DND-41 (cell line): ENCODE measurements at regions not wholly inside any gene's neighbourhood (a gene's known extent, or its start where the extent isn't known, plus 50 kb on each side); places are given as distances from the start of the nearest gene placed in this dataset.

Experiments
- ATAC-seq: fragments of 200-7000 bp; cut with Tn5 transposase; 3 replicates; pipeline ENCODE4 v1.9.1; 2021; ENCODE audit warnings: low read depth; ENCODE audit not compliant: insufficient read depth
- DNase-seq: peaks from one replicate; pipeline ENCODE4 v3.0.0-alpha.2; 2020
- H2AFZ ChIP-seq: 2 replicates; pipeline ENCODE4 v1.6.0; 2012; ENCODE audit warnings: low read depth, low read length
- H3K27ac ChIP-seq: 2 replicates; pipeline ENCODE4 v1.5.1; 2012; ENCODE audit warnings: low read length, inconsistent platforms
- H3K27me3 ChIP-seq: fragments of 200-600 bp; sonication (generic); 2 replicates; pipeline ENCODE4 v1.6.0; 2012; ENCODE audit warnings: low read length, mild to moderate bottlenecking, inconsistent platforms; ENCODE audit not compliant: insufficient read depth, poor library complexity
- H3K36me3 ChIP-seq: 2 replicates; pipeline ENCODE4 v1.5.1; 2012; ENCODE audit warnings: low read length, inconsistent platforms; ENCODE audit not compliant: insufficient read depth
- H3K4me1 ChIP-seq: 2 replicates; pipeline ENCODE4 v1.5.1; 2012; ENCODE audit warnings: mild to moderate bottlenecking, low read length; ENCODE audit not compliant: insufficient read depth
- H3K4me2 ChIP-seq: 2 replicates; pipeline ENCODE4 v1.6.0; 2012; ENCODE audit warnings: mild to moderate bottlenecking, moderate library complexity, low read length, inconsistent platforms; ENCODE audit not compliant: insufficient read depth
- H3K4me3 ChIP-seq, 2 experiments: fragments of 200-600 bp in 1 of 2; shearing (Covaris generic) in 1 of 2; 2 replicates each; pipeline ENCODE4 v1.5.1; 2012 to 2016; ENCODE audit warnings: inconsistent platforms in 2 of 2, low read length in 2 of 2, mild to moderate bottlenecking in 2 of 2, low read depth in 1 of 2, moderate library complexity in 1 of 2
- H3K79me2 ChIP-seq: 2 replicates; pipeline ENCODE4 v1.6.0; 2012; ENCODE audit warnings: low read length, inconsistent platforms; ENCODE audit not compliant: insufficient read depth
- H3K9ac ChIP-seq: 2 replicates; pipeline ENCODE4 v1.6.0; 2012; ENCODE audit warnings: low read depth, mild to moderate bottlenecking, inconsistent platforms, low read length, moderate library complexity
- H3K9me3 ChIP-seq: 2 replicates; pipeline ENCODE4 v1.5.1; 2012; ENCODE audit warnings: low read length, moderate library complexity, mild to moderate bottlenecking, inconsistent platforms; ENCODE audit not compliant: insufficient read depth, severe bottlenecking
- H4K20me1 ChIP-seq: 2 replicates; pipeline ENCODE4 v1.6.0; 2012; ENCODE audit warnings: low read length; ENCODE audit not compliant: insufficient read depth
- EZH2 ChIP-seq: IDR thresholded peaks from 3 replicates; pipeline ENCODE4 v1.6.1; 2012; ENCODE audit warnings: borderline replicate concordance, low read depth, mild to moderate bottlenecking, moderate library complexity, low read length, inconsistent platforms; ENCODE audit not compliant: severe bottlenecking
- TF ChIP-seq, protein P1 (sequence below): IDR thresholded peaks from 2 replicates; pipeline ENCODE4 v1.5.1; 2012; ENCODE audit warnings: borderline replicate concordance, low read length, moderate library complexity, mild to moderate bottlenecking; ENCODE audit not compliant: poor library complexity, severe bottlenecking; ENCODE audit errors: extremely low read depth

DNA sequence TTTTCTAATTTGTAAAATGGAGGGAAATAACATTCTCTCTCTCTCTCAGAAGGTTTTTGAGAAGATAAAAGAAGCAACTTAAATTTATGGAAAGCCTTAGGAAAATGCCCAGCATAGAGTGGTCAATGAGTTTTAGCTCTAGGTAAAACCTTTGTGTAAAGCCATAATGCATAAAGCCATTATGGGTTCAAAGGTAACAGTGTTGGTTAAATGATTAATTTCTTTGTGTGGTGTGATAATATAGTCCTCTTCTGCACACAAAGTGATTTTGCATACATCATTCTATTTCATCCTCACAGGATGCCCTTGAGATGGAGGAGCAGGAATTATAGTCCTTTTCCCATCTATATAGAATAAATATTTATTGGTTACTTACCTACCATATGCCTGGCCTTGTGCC lies 602.9 kb downstream of the CSNK1G3 start:
- Histone ChIP-seq H3K79me2 (no peaks in the 10 kb centered on the region), H3K36me3 (no peaks in the 10 kb centered on the region), H3K9me3 (no peaks in the 10 kb centered on the region), H3K27ac (no peak overlapping the region), H2AFZ (no peak overlapping the region), H3K4me1 (no peaks in the 10 kb centered on the region), H3K4me3 (no peak overlapping the region), H3K27me3 (no peaks in the 10 kb centered on the region), H3K4me2 (no peak overlapping the region), H4K20me1 (no peaks in the 10 kb centered on the region), H3K9ac (no peak overlapping the region)
- DNase-seq (no peak), ATAC-seq (no peak)
- no peak for TF ChIP-seq EZH2
- TF ChIP-seq, protein P1, sequence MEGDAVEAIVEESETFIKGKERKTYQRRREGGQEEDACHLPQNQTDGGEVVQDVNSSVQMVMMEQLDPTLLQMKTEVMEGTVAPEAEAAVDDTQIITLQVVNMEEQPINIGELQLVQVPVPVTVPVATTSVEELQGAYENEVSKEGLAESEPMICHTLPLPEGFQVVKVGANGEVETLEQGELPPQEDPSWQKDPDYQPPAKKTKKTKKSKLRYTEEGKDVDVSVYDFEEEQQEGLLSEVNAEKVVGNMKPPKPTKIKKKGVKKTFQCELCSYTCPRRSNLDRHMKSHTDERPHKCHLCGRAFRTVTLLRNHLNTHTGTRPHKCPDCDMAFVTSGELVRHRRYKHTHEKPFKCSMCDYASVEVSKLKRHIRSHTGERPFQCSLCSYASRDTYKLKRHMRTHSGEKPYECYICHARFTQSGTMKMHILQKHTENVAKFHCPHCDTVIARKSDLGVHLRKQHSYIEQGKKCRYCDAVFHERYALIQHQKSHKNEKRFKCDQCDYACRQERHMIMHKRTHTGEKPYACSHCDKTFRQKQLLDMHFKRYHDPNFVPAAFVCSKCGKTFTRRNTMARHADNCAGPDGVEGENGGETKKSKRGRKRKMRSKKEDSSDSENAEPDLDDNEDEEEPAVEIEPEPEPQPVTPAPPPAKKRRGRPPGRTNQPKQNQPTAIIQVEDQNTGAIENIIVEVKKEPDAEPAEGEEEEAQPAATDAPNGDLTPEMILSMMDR: no peak

DNA sequence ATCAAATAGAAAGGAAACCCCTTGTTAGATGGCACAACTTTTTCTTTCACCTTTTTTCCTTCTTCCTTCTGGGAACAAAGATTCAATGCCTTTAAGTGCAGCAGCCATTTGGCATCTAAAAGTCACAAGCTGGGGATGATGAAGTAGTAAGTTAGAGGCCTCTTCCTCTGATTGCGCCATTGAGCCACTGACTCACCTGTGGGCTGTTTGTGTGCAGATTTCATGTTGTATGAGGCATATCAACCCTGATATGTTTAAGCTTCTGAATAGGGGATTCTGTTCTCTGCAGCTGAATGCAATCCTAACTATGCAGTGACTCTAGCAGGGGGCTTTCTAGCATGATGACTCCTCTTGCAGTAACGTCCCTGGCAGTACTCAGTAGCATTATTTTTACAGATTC lies 599.9 kb downstream of the CSNK1G3 start:
- no peak overlapping the region for H3K9ac ChIP-seq
- no peak overlapping the region for H3K27ac ChIP-seq
- no peak overlapping the region for H3K4me2 ChIP-seq
- H3K4me1 ChIP-seq: no peaks in the 10 kb centered on the region
- ATAC-seq: no peak
- H3K79me2 ChIP-seq: no peaks in the 10 kb centered on the region
- H3K4me3 ChIP-seq: no peak overlapping the region
- H3K9me3 ChIP-seq: no peaks in the 10 kb centered on the region
- TF ChIP-seq, protein P1: no peak
- TF ChIP-seq EZH2: no peak
- no peak overlapping the region for H2AFZ ChIP-seq
- no peaks in the 10 kb centered on the region for H3K36me3 ChIP-seq
- DNase-seq: no peak
- H3K27me3 ChIP-seq: no peaks in the 10 kb centered on the region
- no peaks in the 10 kb centered on the region for H4K20me1 ChIP-seq

DNA sequence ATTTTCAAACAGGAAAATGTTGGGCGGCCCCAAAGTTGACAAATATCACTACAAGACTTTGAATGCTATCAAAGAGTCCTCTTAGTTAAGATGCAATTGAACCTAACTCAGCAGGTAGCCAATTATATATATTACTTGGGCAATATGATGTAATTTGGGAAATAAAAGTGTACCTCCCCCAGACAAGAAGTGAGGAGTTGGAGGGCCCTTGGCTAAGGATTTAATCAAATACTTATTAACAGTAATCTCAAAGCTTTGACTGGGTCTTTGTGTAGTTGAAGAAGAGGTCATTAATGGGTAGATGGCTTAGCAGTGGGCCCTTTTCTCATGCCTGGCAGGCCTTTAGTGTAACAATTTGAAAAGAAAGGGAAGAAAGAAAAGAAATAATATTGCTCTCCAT lies 599.0 kb downstream of the CSNK1G3 start:
- Histone ChIP-seq H3K4me2 (no peak overlapping the region), H3K4me1 (no peaks in the 10 kb centered on the region), H3K36me3 (no peaks in the 10 kb centered on the region), H3K9me3 (no peaks in the 10 kb centered on the region), H3K9ac (no peak overlapping the region), H3K27me3 (no peaks in the 10 kb centered on the region), H3K4me3 (no peak overlapping the region), H4K20me1 (no peaks in the 10 kb centered on the region), H3K79me2 (no peaks in the 10 kb centered on the region), H2AFZ (no peak overlapping the region), H3K27ac (no peak overlapping the region)
- DNase-seq: no peak
- TF ChIP-seq EZH2: no peak
- TF ChIP-seq, protein P1: no peak
- no peak for ATAC-seq

DNA sequence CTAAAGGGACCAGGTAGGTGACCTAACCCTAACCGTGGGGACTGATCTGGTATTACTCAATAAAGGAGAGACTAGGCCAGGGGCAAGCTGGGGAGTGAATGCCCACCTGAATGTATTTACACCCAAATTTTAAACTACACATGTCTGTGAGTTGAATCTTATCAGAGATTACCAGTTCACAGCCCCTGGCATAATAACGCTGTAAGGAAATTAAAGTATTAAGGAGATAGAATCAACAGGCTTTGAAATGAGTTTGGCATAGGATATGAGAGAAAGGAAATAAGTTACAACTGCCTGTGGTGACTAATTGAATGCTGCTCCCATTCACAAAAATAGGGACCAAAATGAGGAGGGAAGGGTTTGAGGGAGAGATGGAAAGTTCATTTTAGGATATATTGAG lies 593.3 kb downstream of the CSNK1G3 start:
- Histone ChIP-seq H4K20me1 (no peaks in the 10 kb centered on the region), H3K36me3 (no peaks in the 10 kb centered on the region), H3K9me3 (no peaks in the 10 kb centered on the region), H3K79me2 (no peaks in the 10 kb centered on the region), H3K27ac (no peak overlapping the region), H3K4me2 (no peak overlapping the region), H3K4me1 (no peaks in the 10 kb centered on the region), H3K4me3 (no peak overlapping the region), H3K27me3 (no peaks in the 10 kb centered on the region), H3K9ac (no peak overlapping the region), H2AFZ (no peak overlapping the region)
- DNase-seq (no peak), ATAC-seq (no peak)
- TF ChIP-seq, protein P1: no peak
- TF ChIP-seq EZH2: no peak
